HAP-1 (cell line): ENCODE measurements at regions not wholly inside any gene's neighbourhood (a gene's known extent, or its start where the extent isn't known, plus 50 kb on each side); places are given as distances from the start of the nearest gene placed in this dataset.
"Not testable (repeated sequence)": the region's sequence is repeated elsewhere in the genome, so short reads cannot be mapped to it uniquely, and the experiment has no call there.

ENCODE experiments used
- DNase-seq, 2 experiments: peaks; one replicate each; pipeline ENCODE4 v3.0.0-alpha.2; 2016 to 2020; ENCODE audit warnings: low spot score in 2 of 2
- H3K27me3 ChIP-seq: fragments of 250-450 bp; sonication (Bioruptor Pico); 2 replicates; pipeline ENCODE4 v1.5.1; 2020; ENCODE audit warnings: low read depth, mild to moderate bottlenecking, moderate library complexity
- H3K36me3 ChIP-seq: fragments of 250-450 bp; sonication (Bioruptor Pico); replicated peaks from 2 replicates; pipeline ENCODE4 v1.5.1; 2020; ENCODE audit warnings: mild to moderate bottlenecking
- H3K4me1 ChIP-seq: fragments of 250-450 bp; sonication (Bioruptor Pico); 2 replicates; pipeline ENCODE4 v1.5.1; 2020; ENCODE audit warnings: mild to moderate bottlenecking
- H3K4me3 ChIP-seq: fragments of 250-450 bp; sonication (Bioruptor Pico); 2 replicates; pipeline ENCODE4 v1.5.1; 2020; ENCODE audit warnings: mild to moderate bottlenecking, moderate library complexity
- H3K9me3 ChIP-seq: fragments of 250-450 bp; sonication (Bioruptor Pico); 2 replicates; pipeline ENCODE4 v1.5.1; 2020; ENCODE audit warnings: mild to moderate bottlenecking, moderate library complexity
- in situ Hi-C: fragments of 300-500 bp; cut with MboI; formaldehyde crosslinking; loops from 3 replicates; pipeline ENCODE4 v1.14.3; 2020; ENCODE audit warnings: low sequenced_read_pairs, inconsistent platforms, mixed read lengths

DNA sequence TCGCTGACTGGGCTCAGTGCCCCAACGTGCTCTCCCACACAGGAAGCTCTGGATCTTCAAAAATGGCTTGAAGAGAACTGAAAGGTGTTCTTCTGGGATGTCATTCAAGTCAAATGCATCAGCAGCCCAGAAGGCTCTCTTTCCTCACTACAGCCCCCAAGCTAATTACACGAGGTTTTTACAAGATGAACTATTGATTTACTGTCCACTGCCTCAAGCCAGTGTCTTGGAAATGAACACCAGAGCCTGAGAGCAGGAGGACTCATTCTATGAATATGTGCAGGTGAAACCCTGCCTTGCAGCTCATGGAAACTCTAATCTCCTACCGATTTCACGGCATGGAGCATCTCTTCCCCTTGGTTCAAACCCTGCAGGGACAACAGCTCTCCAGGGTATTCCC, 98.9 kb upstream of the CST7 start:
- no peaks in the 10 kb centered on the region for H3K4me1 ChIP-seq
- DNase-seq: no peak
- H3K27me3 ChIP-seq: no peaks in the 10 kb centered on the region
- H3K36me3 ChIP-seq: no peaks in the 10 kb centered on the region
- no peaks in the 10 kb centered on the region for H3K9me3 ChIP-seq
- H3K4me3 ChIP-seq: no peak overlapping the region
- in situ Hi-C loops: no loop called here

DNA sequence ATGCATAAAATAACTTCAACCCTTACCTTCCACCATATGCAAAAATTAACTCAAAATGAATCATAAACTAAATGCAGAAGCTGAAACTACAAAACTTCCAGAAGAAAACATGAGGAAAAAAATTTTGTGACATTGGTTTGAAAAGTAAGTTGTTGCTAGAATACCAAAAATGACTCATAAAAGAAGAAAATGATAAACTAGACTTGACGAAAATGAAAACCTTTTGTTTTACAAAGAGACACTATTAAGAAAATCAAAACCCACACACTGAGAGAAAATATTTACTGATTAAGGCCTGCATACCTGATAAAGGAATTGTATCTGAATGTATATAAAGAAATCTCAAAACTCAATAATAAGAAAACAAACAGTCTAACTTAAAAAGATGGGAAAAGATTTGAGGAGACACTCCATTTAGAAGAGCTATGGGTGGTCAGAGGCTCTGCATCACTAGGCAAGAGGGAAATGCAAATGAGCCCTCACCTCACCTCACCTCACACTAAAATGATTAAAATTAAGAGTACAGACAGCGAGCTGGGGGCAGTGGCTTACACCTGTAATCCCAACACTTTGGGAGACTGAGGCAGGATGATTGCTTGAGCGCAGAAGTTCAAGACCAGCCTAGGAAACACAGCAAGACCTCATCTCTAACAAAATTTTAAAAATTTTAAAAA, 97.6 kb upstream of the CST7 start:
- Histone ChIP-seq H3K4me1 (no peaks in the 10 kb centered on the region), H3K9me3 (no peaks in the 10 kb centered on the region), H3K36me3 (no peaks in the 10 kb centered on the region), H3K27me3 (no peaks in the 10 kb centered on the region), H3K4me3 (no peak overlapping the region)
- DNase-seq: no peak
- in situ Hi-C loops: no loop called here

DNA sequence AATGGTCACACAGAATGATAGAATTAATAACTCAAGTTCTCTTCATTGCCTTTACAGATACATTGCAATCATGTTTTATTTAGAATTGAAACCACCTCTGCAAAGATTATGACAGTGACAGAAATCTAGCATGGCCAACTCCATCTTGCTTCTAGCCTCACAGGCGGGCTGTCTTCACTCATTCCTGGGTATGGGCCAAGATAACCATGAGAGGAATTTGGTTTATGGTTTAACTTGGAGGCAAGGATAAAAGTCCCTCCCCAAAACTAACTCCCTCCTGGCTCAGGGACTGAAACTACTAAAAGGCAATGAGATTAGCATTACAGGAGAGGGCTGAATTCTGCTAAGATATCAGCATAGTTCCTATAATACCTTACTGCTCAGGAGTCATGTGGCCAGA, 95.2 kb upstream of the CST7 start:
- in situ Hi-C loops: no loop called here
- Histone ChIP-seq H3K27me3 (no peaks in the 10 kb centered on the region), H3K4me3 (no peak overlapping the region), H3K9me3 (no peaks in the 10 kb centered on the region), H3K4me1 (no peaks in the 10 kb centered on the region), H3K36me3 (no peaks in the 10 kb centered on the region)
- no peak for DNase-seq

GRCh38 chr20:24855848-24856247, 93.2 kb upstream of the CST7 start:
- Histone ChIP-seq H3K36me3 (no peaks in the 10 kb centered on the region), H3K4me3 (no peak overlapping the region), H3K4me1 (no peaks in the 10 kb centered on the region), H3K9me3 (no peaks in the 10 kb centered on the region), H3K27me3 (no peaks in the 10 kb centered on the region)
- in situ Hi-C loops: no loop called here
- DNase-seq: no peak

DNA sequence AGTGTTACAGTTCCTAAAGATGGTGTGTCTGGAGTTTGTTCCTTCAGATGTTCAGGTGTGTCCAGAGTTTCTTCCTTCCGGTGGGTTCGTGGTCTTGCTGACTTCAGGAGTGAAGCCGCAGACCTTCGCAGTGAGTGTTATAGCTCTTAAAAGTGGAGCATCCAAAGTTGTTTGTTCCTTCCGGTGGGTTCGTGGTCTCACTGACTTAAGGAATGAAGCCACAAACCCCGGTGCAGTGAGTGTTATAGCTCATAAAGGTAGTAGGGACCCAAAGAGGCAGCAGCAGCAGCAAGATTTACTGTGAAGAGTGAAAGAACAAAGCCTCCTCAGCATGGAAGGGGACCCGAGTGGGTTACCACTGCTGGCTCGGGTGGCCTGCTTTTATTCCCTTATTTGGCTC, 90.6 kb upstream of the CST7 start:
- DNase-seq, in situ Hi-C loops, H3K27me3 ChIP-seq, H3K36me3 ChIP-seq, H3K9me3 ChIP-seq, H3K4me1 ChIP-seq, H3K4me3 ChIP-seq: not testable (repeated sequence)

DNA sequence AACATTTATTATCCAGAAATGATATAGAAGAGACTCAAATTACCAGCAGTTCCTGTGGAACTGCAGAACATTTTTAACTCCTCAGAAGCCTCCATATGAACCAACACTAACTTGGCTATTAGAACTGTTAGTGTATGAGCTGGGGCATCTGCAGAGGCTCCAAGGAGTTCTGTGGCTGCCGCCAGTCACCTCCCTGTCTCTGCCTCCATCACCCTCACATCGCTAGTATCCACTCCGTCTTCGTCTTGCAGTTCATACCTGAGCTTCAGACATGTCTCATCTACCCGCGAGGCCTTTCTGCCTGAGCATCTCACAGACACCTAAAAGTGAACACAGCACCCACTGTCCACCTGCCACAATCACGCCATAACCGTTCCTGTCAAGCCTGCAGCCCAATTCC, 89.5 kb upstream of the CST7 start:
- Histone ChIP-seq H3K9me3 (no peaks in the 10 kb centered on the region), H3K27me3 (no peaks in the 10 kb centered on the region), H3K4me3 (no peak overlapping the region), H3K4me1 (no peaks in the 10 kb centered on the region), H3K36me3 (no peaks in the 10 kb centered on the region)
- in situ Hi-C loops: no loop called here
- no peak for DNase-seq

DNA sequence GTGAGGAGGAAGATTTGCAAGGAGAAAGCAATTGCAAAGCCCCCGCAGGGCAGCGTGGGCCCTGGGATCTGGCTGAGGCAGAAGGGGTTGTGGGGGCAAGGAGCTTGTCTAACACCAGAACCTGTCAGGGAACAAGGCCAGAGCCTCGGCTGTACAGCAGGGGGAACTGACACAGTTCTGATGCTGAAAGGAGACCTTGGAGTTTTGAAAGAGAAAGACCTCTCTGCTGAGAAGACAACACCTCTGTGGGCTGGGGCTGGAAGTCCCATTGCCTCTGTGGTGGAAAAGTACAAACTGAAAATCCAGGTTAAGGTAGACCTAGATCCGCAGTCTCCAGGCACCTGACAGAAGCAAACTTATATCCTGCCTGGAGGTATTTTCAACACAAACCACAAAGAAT, 86.9 kb upstream of the CST7 start:
- no peak for DNase-seq
- Histone ChIP-seq H3K27me3 (no peaks in the 10 kb centered on the region), H3K36me3 (no peaks in the 10 kb centered on the region), H3K4me3 (no peak overlapping the region), H3K9me3 (no peaks in the 10 kb centered on the region), H3K4me1 (no peaks in the 10 kb centered on the region)
- in situ Hi-C loops: no loop called here

GRCh38 chr20:24862606-24863005, 86.5 kb upstream of the CST7 start:
- Histone ChIP-seq H3K4me3 (no peak overlapping the region), H3K4me1 (no peaks in the 10 kb centered on the region), H3K27me3 (no peaks in the 10 kb centered on the region), H3K9me3 (no peaks in the 10 kb centered on the region), H3K36me3 (no peaks in the 10 kb centered on the region)
- in situ Hi-C loops: no loop called here
- DNase-seq: no peak

- Histone ChIP-seq H3K36me3 (no peaks in the 10 kb centered on the region), H3K4me1 (no peaks in the 10 kb centered on the region), H3K27me3 (no peaks in the 10 kb centered on the region), H3K4me3 (no peak overlapping the region), H3K9me3 (no peaks in the 10 kb centered on the region)
- DNase-seq: no peak
- in situ Hi-C loops: no loop called here
Measured at GRCh38 chr20:24863356-24863755, 85.7 kb upstream of the CST7 start.

GRCh38 chr20:24866008-24866407, 83.1 kb upstream of the CST7 start:
- Histone ChIP-seq H3K36me3 (no peaks in the 10 kb centered on the region), H3K4me3 (no peak overlapping the region), H3K4me1 (no peaks in the 10 kb centered on the region), H3K9me3 (no peaks in the 10 kb centered on the region), H3K27me3 (no peaks in the 10 kb centered on the region)
- in situ Hi-C loops: no loop called here
- no peak for DNase-seq

- no peak for DNase-seq
- H3K36me3 ChIP-seq: no peaks in the 10 kb centered on the region
- in situ Hi-C loops: no loop called here
- H3K4me1 ChIP-seq: no peaks in the 10 kb centered on the region
- H3K27me3 ChIP-seq: no peaks in the 10 kb centered on the region
- no peaks in the 10 kb centered on the region for H3K9me3 ChIP-seq
- no peak overlapping the region for H3K4me3 ChIP-seq
Measured at GRCh38 chr20:24866742-24867141, 82.3 kb upstream of the CST7 start.

DNA sequence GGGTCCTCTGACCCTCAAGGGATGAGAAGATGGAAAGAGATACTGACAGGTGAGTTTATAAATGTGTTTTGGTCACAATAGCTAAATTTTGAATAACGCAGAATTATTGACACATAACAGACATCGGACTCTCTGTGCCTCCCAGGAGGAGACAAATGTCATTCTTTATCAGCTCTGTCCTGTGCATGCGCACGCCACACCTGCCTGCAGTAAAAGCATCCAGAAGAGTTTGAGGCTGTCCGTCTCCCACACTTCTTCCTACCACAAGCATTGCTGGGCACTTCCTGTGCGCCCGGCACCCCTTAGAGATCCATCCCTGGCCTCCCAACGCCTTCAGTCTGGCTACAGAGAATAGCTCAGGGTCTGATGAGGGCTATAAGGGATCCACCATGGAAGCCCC, 81.5 kb upstream of the CST7 start:
- H3K4me1 ChIP-seq: no peaks in the 10 kb centered on the region
- in situ Hi-C loops: no loop called here
- no peak overlapping the region for H3K4me3 ChIP-seq
- no peaks in the 10 kb centered on the region for H3K36me3 ChIP-seq
- H3K9me3 ChIP-seq: no peaks in the 10 kb centered on the region
- H3K27me3 ChIP-seq: no peaks in the 10 kb centered on the region
- DNase-seq: no peak

GRCh38 chr20:24868396-24868927, 80.6 kb upstream of the CST7 start:
- in situ Hi-C loops: no loop called here
- no peaks in the 10 kb centered on the region for H3K27me3 ChIP-seq
- H3K36me3 ChIP-seq: no peaks in the 10 kb centered on the region
- H3K4me1 ChIP-seq: no peaks in the 10 kb centered on the region
- H3K9me3 ChIP-seq: no peaks in the 10 kb centered on the region
- no peak for DNase-seq
- H3K4me3 ChIP-seq: no peak overlapping the region

- Histone ChIP-seq H3K27me3 (no peaks in the 10 kb centered on the region), H3K4me1 (no peaks in the 10 kb centered on the region), H3K36me3 (no peaks in the 10 kb centered on the region), H3K4me3 (no peak overlapping the region), H3K9me3 (no peaks in the 10 kb centered on the region)
- DNase-seq: no peak
- in situ Hi-C loops: no loop called here
Measured at GRCh38 chr20:24868959-24869358, 80.1 kb upstream of the CST7 start.

DNA sequence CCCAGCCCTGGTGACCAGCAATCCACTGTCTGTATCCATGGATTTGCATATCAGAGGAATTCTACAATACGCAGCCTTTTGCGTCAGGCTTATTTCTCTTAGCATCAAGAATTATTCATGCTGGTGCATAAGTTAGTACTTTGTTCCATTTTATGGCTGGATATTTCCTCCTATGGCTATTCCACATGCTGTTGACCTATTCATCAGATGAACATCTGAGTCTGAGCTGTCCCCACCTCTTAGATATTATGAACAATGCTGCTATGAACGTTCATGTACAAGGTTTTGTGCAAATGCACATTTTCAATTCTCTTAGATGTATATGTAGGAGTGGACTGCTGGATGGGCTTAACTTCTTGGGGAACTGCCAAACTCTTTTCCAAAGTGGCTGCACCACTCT, 79.0 kb upstream of the CST7 start:
- Histone ChIP-seq H3K4me3 (no peak overlapping the region), H3K27me3 (no peaks in the 10 kb centered on the region), H3K9me3 (no peaks in the 10 kb centered on the region), H3K36me3 (no peaks in the 10 kb centered on the region), H3K4me1 (no peaks in the 10 kb centered on the region)
- no peak for DNase-seq
- in situ Hi-C loops: no loop called here
